ENCODE measurements at regions not wholly inside any gene's neighbourhood (a gene's known extent, or its start where the extent isn't known, plus 50 kb on each side); places are given as distances from the start of the nearest gene placed in this dataset.

- no TSS peak for BruUV-seq (replicated peaks)
- intact Hi-C loops (cut with micrococcal nuclease; ENCODE audit: unreplicated experiment) = no loop called here
- TF ChIP-seq EZH2 (IDR thresholded peaks at IDR 0.05; ENCODE audit: borderline replicate concordance, low read depth, low read length, poor library complexity, severe bottlenecking) = no peak
- 0 out of 2 replicates have a peak, but pooled peaks have one; percentile 23 for TF ChIP-seq CTCF (conservative IDR thresholded peaks at IDR 0.05; ENCODE audit: low read depth, low read length)
- ChIA-PET POLR2A (ENCODE audit: low non-redundant PET) (interaction anchor here (0.6 kb wide), 1 partner anchor 1331 kb away, joined by 3 read pairs; no protein-coding TSS in a partner anchor), CTCF (no interaction called here)
- H3K36me3 ChIP-seq (ENCODE audit: insufficient read depth, low read length, poor library complexity, severe bottlenecking) = no peaks in the 10 kb centered on the region
- DNase-seq (ENCODE audit: low spot score) = no peak
- H3K27ac ChIP-seq (ENCODE audit: low read depth, low read length, poor library complexity, severe bottlenecking) = no peak overlapping the region
- H3K27me3 ChIP-seq (replicated peaks; ENCODE audit: insufficient read depth, low read depth, low read length, poor library complexity) = no peaks in the 10 kb centered on the region
- no peaks in the 10 kb centered on the region for H3K9me3 ChIP-seq (ENCODE audit: low read depth, low read length, poor library complexity, severe bottlenecking)
- no peaks in the 10 kb centered on the region for H3K4me1 ChIP-seq (ENCODE audit: insufficient read depth, low read length, poor library complexity, severe bottlenecking)
- H3K4me3 ChIP-seq (ENCODE audit: low read depth, low read length, poor library complexity, severe bottlenecking) = no peak overlapping the region
These were observed 258.3 kb upstream of the NR4A3 start for GRCh38 chr9:99563364-99563763.

DNA sequence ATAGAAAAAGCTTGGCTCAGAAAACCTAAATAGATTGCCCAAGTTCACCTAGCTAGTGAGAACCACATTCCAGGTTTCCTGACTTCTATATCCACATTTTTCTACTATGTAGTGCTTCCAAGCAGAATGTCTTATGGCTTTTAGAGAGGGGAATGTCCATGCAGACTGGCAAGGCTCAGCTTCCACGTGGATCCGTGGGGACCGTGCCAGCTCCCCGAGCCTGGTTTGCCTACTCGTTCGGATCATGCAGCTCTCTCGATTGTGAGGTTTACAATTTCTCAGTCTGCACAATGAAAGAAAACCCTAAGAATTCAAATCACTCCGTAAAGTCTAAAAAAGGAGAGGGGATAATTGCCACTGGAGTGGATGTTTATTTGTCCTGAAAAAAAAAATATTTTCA lies 256.5 kb upstream of the NR4A3 start:
- Histone ChIP-seq H3K4me1 (ENCODE audit: insufficient read depth, low read length, poor library complexity, severe bottlenecking) (no peaks in the 10 kb centered on the region), H3K27me3 (replicated peaks; ENCODE audit: insufficient read depth, low read depth, low read length, poor library complexity) (no peaks in the 10 kb centered on the region), H3K36me3 (ENCODE audit: insufficient read depth, low read length, poor library complexity, severe bottlenecking) (no peaks in the 10 kb centered on the region), H3K9me3 (ENCODE audit: low read depth, low read length, poor library complexity, severe bottlenecking) (no peaks in the 10 kb centered on the region), H3K27ac (ENCODE audit: low read depth, low read length, poor library complexity, severe bottlenecking) (no peak overlapping the region), H3K4me3 (ENCODE audit: low read depth, low read length, poor library complexity, severe bottlenecking) (no peak overlapping the region)
- DNase-seq (ENCODE audit: low spot score) = no peak
- no peak for TF ChIP-seq CTCF (conservative IDR thresholded peaks at IDR 0.05; ENCODE audit: low read depth, low read length)
- no peak for TF ChIP-seq EZH2 (IDR thresholded peaks at IDR 0.05; ENCODE audit: borderline replicate concordance, low read depth, low read length, poor library complexity, severe bottlenecking)
- CTCF ChIA-PET = no interaction called here
- BruUV-seq (replicated peaks) = no TSS peak
- intact Hi-C loops (cut with micrococcal nuclease; ENCODE audit: unreplicated experiment) = no loop called here
- POLR2A ChIA-PET (ENCODE audit: low non-redundant PET) = no interaction called here

GRCh38 chr9:99567436-99567835 lies 254.2 kb upstream of the NR4A3 start:
- ChIA-PET POLR2A (ENCODE audit: low non-redundant PET) (no interaction called here), CTCF (no interaction called here)
- BruUV-seq (replicated peaks) = no TSS peak
- TF ChIP-seq EZH2 (IDR thresholded peaks at IDR 0.05; ENCODE audit: borderline replicate concordance, low read depth, low read length, poor library complexity, severe bottlenecking) (no peak), CTCF (conservative IDR thresholded peaks at IDR 0.05; ENCODE audit: low read depth, low read length) (no peak)
- Histone ChIP-seq H3K36me3 (ENCODE audit: insufficient read depth, low read length, poor library complexity, severe bottlenecking) (no peaks in the 10 kb centered on the region), H3K27ac (ENCODE audit: low read depth, low read length, poor library complexity, severe bottlenecking) (no peak overlapping the region), H3K27me3 (replicated peaks; ENCODE audit: insufficient read depth, low read depth, low read length, poor library complexity) (no peaks in the 10 kb centered on the region), H3K4me1 (ENCODE audit: insufficient read depth, low read length, poor library complexity, severe bottlenecking) (no peaks in the 10 kb centered on the region), H3K4me3 (ENCODE audit: low read depth, low read length, poor library complexity, severe bottlenecking) (no peak overlapping the region), H3K9me3 (ENCODE audit: low read depth, low read length, poor library complexity, severe bottlenecking) (no peaks in the 10 kb centered on the region)
- intact Hi-C loops (cut with micrococcal nuclease; ENCODE audit: unreplicated experiment) = no loop called here
- DNase-seq (ENCODE audit: low spot score) = no peak

All from A673 (cell line).